ENCODE measurements at regions not wholly inside any gene's neighbourhood (a gene's known extent, or its start where the extent isn't known, plus 50 kb on each side); places are given as distances from the start of the nearest gene placed in this dataset.
"Not testable (repeated sequence)": the region's sequence is repeated elsewhere in the genome, so short reads cannot be mapped to it uniquely, and the experiment has no call there.

DNA sequence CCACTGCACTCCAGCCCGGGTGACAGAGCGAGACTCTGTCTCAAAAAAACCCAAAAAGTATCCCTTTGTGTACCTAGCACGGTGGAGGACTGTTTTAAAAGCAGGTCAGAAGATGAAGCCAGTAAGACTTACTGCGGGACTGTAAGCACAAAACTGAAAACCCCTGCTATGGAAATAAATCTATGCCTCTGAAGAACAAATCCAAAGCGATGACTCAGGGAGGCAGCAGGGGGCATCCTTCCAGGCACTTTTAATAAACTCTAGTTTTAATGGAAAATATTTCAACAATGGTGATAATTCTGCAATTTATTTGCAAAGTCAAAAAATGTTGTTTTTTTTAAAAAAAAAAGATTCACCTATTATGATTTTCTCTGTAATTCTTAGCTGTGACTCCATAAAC is 326.8 kb downstream of the BCL2L11 start:
- not testable (repeated sequence) for DNase-seq (ENCODE audit: low spot score)

DNA sequence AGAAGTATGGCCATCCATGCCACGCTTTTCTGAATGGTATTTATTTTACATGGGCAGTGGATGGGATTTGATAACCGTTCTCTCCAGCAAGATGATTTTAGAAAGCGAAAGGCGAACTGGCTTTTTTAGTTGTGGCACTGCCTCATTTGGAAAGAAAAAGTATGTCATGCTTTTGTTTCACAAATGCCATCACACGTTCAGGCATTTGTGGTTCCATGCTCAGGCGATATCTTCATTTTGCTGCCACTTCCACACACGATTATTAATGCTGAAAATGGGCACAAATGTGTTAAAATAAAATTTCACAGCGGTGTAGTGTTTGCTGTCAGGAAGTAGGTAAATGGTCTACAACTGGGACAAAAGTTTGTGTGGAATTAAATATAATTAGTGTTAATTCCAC is 328.1 kb downstream of the BCL2L11 start:
- DNase-seq (ENCODE audit: low spot score), result not testable (repeated sequence)

DNA sequence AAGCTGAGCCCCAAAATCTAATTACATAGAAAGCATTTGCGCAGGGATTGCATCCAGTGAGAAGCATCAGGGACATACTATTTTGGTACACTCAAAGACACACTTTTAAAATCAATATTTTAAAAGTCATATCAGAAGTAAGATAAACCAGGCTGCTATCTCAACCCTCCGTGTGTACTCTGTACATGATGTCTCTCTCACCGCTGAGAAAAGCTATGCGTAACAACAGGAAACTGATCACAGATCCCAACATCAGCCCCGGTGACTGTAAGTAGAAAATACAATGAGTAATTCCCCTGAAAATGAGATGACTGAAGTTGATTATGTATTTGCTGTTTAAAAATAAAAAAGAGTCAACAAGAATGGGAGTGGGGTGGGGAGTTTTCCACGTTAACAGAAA is 329.8 kb downstream of the BCL2L11 start:
- peak; percentile 16 for DNase-seq (ENCODE audit: low spot score)

DNA sequence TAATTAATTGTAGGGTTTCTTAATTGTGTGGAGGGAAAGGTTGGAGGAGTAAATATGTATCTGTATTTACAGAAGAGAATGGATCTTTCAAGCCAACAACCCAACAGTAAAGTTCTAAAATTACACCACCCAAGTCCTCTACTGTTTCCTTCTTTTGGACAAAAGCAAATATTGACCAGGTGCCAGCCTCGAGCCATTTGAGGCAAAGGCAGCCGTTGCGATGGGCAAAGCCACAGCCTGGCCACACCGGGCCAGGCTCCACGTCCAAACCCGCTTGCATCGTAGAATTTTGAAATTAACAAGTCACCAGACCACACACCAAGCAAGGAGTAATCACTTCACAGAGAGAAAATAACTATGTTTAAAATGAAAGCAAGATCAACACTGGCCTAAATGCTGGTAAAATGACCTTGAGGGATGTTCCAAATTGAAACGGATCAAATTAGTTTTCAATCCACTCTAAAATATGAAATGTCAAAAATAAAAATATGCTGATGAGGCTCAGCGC is 331.0 kb downstream of the BCL2L11 start:
- not testable (repeated sequence) for DNase-seq (ENCODE audit: low spot score)

DNA sequence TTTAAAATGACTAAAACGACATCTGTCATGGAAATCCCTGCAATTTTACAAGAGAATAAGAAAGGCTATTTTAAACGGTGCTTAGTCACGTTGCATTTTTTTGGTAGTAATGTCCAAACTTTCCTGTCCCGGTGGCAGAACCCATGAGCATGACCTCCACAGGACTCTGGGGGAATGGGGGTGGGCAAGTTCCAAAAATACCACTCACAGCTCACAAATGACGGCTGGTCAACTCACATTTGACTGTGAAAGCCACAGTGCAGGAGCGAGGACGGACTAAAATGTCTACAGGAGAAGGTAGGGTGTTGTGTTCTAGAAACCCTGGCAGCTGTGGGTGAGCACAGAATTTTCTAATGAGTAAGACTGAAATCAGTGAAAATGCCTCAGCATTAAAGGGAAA is 331.5 kb downstream of the BCL2L11 start:
- DNase-seq (ENCODE audit: low spot score), result not testable (repeated sequence)

DNA sequence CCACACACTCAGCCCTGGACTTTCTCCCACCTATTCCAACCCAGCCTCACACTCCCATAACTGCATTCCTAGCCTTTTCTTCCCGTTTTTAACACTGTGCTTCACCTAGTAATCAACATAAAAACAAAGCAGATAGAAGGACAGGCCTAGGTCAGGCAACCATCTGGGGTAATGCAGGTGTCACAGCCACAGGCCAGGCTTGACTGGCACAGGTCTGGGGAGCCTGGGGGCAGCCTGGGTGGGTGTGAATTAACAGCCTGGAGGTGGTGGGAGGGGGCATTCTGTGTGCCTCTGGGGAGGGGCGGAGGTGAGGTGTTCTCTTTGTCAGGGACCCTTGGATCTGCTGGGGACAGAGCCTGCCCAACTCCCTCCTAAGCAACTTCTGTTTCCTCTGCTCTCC is 332.6 kb downstream of the BCL2L11 start:
- DNase-seq (ENCODE audit: low spot score), result not testable (repeated sequence)

DNA sequence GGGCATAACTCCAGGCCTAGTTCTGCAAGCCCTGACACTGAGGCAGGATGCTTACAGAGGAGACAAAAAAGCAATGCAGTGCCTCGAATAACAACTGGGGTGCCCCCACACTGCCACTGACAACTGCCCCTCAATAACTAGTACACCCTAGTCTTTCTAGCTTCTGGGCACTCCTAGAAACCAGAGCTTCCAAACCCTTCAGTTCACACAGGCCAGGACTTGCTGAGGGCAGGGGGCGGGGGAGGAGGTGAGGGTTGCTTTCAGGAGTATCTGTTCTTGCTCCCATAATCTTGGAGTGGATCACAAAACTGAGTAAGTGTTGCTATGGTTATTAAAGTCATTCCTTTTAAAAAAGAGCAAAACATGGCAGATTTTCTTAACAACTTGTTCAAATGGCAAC is 333.1 kb downstream of the BCL2L11 start:
- DNase-seq (ENCODE audit: low spot score), result not testable (repeated sequence)

DNA sequence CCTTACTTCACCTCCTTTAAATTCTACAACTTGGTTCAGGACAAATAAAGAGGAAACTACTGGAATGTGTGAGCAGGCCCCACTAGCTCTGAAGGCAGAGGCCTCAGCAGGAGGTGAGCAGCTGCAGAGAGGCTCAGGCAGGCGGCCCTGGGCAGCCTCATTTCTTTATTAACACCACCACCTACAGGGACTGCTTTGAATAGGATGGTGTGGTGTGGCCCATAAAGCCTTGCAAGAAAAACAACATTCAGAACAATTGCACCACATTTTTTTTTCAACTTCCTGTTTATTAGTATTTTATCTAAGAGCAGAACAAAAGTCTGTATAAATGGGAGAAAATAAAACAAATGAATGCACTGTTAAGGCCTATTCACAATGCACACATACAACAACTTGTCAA is 333.7 kb downstream of the BCL2L11 start:
- peak; percentile 23 for DNase-seq (ENCODE audit: low spot score)

DNA sequence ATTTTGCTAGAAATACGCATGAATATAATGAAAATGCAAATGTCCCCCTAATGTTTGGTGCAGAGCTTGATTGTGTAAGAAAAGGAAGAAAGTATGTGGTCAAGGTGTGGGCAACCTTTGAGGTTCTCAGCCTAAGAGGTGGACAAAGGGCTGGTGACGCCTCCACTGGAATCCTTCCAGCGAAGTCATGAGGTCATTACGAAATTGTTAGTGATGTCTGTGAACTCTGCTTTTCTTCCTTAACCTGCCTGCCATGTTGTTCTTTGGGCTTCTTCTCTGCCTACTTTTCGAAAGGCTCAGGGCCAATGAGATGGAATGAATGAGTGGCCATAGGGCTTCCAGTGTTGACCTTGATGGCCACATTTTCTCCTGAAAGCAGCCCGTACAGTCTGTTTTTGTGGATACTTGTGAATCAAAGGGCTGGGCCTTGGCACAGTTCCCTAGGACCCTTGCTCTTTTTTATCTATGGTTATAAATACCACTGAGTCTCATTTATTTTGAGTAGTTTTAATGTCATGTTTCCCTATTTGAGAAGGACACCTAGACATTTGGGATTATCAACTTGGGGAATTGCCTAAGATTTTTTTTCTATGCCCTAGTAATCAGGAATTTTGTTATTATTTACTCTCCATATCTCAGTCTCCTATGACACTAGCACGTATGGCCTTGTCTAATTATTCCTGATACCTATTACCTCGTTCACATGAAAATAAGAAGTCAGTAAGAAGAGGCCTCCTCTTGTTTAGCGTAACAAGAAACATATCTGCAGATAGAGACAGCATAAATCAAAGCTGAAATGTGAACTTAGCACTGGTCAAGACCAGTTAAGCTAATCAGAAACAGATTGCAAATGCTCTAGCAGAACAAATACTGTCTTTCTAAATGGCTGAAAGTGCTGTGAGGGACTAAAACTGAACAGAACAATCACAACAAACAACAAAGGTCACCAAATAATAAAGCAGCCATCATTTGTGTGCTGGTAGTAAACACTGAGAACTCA is 334.6 kb downstream of the BCL2L11 start:
- not testable (repeated sequence) for DNase-seq (ENCODE audit: low spot score)

DNA sequence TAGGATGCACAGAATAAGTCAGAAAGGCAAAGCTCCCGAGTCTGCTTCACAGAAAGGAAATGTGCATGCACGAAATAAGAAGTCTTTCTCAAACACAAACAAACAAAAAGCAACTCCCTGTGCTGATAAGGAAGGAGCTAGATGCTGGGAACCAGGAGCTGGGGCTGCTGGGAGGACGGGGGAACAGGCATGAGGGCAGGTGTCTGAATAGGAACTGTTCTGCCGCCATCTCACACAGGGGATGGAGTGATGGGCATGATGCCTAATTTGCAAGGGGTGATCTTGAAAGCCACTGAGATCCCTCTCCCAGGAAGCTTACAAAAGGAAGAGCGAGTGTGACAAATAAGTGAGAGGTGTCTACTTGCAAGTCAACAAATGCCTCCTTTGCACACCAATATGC is 336.5 kb downstream of the BCL2L11 start:
- not testable (repeated sequence) for DNase-seq (ENCODE audit: low spot score)

DNA sequence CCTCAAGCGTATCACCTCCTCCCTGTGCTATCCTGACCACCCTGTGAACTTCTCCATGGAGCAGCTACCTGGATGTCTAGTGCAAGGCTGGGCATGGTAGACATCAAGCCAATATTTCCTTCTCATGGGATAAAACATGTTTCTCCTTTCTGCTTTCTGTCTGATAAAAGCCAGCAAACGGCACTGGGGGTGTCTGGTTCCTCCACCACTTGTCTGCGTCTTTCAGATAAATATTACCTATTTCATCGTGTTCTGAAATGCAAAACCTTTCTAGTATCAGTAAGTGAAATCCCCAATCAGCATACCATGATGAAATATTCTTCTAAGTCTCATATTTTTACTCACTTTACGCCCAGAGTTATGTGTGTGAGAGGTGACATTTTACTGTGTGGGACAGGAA is 340.2 kb downstream of the BCL2L11 start:
- not testable (repeated sequence) for DNase-seq (ENCODE audit: low spot score)

DNA sequence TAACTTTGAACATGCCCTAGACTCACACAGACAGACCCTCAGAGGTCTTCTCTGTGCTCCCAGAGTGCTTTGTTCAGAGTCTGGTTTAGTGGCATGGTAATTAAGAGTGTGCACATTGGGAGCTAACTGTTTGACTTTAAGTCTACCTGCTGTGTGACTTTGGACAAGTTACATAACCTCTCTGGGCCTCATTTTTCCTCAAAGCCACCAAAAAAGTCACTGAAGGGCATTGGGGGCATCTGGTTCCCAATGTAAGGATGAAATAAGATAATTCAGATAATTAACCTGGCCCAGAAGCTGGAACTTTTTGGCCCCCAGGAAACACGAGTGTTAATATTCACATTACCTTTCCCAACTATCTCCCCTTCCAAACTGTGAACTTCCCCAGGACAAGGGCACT is 341.1 kb downstream of the BCL2L11 start:
- DNase-seq (ENCODE audit: low spot score), result not testable (repeated sequence)

DNA sequence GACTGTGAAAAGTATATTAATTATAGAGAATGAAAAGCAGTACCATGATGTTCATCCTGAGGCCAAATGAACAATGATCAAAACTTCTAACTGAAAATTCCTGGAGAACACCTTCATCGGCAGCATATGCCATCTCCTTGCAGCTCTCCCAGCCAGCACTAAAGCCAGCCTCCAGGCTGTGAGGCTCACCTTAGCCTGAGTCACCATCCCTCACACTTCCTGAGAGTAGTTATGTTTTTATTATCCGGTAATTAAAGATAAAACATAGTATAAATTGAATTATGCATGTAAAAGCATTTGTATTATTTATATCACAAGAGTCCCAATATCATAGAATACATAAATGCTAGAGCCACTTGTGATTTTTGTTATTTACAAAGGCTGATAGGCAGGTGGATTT is 341.9 kb downstream of the BCL2L11 start:
- DNase-seq (ENCODE audit: low spot score), result not testable (repeated sequence)

DNA sequence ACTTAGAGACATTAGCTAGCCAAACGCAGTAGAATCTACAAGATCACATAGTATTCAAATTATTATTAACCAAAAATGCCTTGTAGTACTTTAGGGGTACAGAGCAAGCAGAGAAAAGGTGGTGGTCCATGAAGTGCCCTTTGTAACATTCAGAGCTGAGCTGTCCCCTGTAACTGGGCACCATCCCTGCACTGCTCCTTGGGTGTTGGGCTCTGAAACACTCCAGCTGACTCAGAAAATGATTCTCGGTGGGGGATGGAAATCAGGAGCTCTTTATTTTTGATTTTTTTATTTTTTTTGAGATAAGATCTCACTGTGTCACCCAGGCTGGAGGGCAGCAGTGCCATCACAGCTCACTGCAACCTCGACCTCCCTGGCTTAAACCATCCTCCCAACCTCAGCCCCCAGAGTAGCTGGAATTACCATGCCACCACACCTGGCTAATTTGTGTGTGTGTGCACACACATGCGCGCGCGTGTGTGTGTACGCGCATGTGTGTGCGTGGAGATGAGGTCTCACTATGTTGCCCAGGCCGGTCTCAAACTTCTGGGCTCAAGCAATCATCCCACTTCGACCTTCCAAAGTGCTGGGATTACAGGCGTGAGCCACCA is 342.6 kb downstream of the BCL2L11 start:
- not testable (repeated sequence) for DNase-seq (ENCODE audit: low spot score)

DNA sequence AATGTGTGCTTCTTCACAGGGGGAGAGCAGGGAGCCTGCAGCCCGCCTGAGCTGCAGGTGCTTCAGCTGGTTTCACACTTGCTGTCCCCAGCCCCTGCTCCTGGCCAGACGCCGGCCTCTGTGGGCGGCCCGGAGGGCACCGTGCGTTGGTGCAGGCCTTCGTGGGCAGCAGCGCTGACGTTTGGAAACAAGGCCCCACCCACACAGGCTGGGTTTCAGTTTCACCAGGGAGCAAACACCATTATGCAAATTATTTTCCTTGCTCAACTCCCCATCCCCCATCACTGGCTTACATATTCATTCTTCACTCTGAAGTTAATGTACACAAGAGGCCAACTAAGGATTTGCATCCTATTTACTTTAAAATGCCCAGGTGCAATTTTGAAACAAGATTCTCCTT is 343.2 kb downstream of the BCL2L11 start:
- not testable (repeated sequence) for DNase-seq (ENCODE audit: low spot score)

DNA sequence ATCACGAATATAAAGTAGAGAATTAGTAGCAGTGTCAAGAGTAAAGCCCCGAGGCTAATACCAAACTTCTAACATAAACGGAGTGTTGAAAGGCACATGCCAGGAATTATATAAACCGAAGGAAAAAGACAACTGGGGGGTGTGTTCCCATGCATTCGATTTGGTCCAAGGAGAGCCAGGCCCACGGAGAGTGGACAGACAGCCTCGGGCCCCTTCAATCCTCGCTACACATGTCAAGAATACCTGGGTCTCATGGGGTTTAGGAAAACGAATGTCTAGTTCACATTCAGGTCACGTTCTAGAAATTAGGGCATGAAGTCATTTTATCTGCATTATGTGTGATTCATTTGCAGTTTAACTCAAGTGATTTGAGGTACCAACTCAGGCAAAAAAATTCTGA is 343.7 kb downstream of the BCL2L11 start:
- not testable (repeated sequence) for DNase-seq (ENCODE audit: low spot score)

DNA sequence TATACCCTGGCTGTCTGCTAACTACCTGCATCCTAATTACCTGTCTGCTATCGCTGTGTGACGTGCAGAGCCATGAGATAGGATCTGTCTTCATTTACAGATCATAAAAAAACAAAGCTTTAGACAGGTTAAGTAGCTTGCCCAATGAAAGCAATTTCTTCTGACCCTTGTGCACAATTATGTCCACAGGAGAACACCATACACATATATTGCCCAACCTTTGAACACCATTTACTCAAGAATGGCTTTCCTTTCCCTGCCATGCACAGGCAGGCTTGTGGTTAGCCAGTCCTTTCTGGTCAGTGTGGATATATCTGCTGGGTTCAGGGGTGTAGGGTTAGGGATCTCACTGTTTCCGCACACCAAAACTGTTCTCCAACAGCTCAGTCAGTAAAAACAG is 344.8 kb downstream of the BCL2L11 start:
- not testable (repeated sequence) for DNase-seq (ENCODE audit: low spot score)

DNA sequence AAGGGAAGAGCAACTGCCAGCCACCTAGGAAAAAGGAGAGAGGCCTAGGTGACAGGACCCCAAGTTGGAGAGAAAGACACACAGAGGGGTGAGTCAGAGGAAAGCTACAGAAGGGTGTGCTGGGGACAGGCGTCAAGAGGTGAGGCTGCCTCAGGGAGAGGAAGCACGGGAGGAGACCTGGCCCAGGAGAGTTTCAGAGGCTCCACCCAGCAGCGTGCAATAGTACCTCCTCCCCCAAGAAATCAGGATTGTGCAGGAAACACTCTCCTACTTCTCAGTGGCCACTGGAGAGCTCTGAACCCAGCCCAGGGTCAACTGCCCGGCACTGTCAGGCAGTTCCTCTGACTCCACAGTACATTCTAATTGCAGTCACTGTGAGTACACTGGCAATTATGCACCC is 346.0 kb downstream of the BCL2L11 start:
- DNase-seq (ENCODE audit: low spot score), result not testable (repeated sequence)

DNA sequence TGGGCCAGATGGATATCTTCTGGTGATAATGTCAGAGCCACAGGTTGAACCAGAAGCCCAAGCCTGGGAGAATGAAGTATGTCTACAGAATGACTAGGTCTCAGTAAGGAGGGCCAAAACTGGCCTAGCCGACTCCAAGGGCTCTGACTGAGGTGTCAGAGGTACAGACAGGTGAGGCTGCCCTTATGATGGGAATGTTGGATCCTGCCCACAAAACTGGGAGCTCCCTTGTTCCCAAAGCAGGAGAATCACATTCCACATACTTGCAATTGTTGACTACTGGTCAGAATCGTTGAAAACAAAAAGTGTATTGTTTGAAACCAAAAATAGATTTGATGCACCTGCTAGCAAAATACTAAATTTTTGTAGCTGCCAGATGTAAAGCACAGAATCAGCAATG is 350.2 kb downstream of the BCL2L11 start:
- not testable (repeated sequence) for DNase-seq (ENCODE audit: low spot score)

DNA sequence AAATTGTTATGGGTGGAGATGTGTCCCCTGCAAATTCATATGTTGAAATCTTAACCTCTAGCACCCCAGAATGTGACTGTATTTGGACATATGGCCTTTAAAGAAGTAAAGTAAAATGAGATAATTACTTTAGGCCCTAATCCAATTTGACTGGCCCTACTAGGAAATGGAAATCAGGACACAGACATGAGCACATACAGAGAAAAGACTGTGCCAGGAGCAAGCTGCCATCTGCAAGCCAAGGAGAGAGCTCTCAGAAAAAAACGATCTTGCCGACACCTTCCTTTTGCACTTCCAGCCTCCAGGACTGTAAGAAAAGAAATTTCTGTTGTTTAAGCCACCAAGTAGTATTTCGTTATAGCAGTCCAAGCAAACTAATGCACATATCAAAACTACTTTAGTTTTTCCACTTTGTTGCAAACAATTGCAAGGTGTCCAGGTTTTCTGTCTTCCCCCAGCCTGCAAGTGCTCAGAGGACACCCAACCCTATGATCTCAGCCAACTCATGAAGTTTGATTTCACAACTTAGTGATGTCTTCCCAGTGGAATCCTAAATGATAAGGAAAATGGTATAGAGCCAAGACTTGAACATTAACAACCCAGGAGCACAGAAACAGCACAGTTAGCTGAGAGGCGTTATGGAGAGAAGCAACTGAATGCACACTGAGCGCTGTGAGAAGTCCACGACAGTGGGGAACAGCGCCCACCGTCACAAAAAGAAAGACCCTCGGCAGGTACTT is 351.2 kb downstream of the BCL2L11 start:
- DNase-seq (ENCODE audit: low spot score), result not testable (repeated sequence)

DNA sequence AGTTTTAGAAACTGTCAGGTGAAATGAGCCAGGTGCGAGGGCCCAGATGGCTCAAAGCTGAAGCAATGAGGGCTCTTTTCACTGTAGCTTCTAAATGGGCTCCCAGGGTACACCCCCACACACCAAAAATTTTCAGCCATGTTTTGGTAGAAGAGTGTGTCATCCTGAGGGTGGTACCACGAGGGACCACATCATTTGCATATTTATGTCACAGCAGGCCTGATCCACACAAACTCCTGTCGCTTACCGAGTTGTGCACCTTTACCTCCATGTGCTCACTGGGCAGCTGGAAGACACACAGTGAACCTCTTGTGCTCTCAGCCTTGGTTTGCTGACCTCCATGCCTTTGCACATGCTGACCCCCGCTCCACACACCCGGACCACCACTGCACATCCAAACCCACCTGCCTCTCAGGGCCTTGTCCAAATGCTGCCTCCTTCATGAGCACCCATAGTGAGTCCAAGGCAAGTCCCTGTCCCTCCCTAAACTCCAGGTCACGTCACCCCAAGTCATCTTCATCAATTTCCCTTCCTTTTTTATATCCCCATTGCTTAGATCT is 352.2 kb downstream of the BCL2L11 start:
- DNase-seq (ENCODE audit: low spot score), result not testable (repeated sequence)

DNA sequence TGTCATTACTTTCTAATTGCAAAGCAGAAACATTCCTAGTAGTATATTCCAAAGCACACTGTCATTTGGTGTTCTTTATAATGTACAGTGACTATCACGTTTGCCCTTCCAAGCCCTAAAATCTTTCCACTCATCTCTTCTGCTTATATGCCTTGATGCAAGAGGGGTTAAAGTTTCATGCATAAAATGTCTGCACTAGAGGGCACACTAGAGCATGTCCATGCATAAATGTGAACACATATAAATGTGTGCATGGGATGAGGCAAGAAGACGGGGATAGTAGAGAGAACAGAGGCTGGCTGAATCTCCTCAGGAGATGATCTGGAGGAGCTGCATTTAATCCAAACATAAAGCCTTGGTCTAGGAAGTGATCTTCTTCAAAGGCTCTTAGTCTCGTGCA is 352.8 kb downstream of the BCL2L11 start:
- DNase-seq (ENCODE audit: low spot score), result not testable (repeated sequence)
